H9 (cell line): ENCODE measurements at regions not wholly inside any gene's neighbourhood (a gene's known extent, or its start where the extent isn't known, plus 50 kb on each side); places are given as distances from the start of the nearest gene placed in this dataset.

Experiments
- DNase-seq: peaks from one replicate; pipeline ENCODE4 v3.0.0-alpha.2; 2017
- H2AFZ ChIP-seq: one replicate; pipeline ENCODE4 v1.6.1; 2013; ENCODE audit warnings: mild to moderate bottlenecking, low read length, control low read depth, moderate library complexity
- H2AK5ac ChIP-seq: 2 replicates; pipeline ENCODE4 v1.6.1; 2013; ENCODE audit warnings: low read length, control low read depth, mixed read lengths; ENCODE audit not compliant: insufficient read length
- H2BK120ac ChIP-seq: one replicate; pipeline ENCODE4 v1.6.1; 2013; ENCODE audit warnings: low read depth, mild to moderate bottlenecking, low read length, control low read depth, inconsistent platforms; ENCODE audit not compliant: poor library complexity, severe bottlenecking
- H2BK12ac ChIP-seq: 2 replicates; pipeline ENCODE4 v1.6.1; 2013; ENCODE audit warnings: low read length, control low read depth, mixed read lengths, low read depth; ENCODE audit not compliant: insufficient read length
- H2BK15ac ChIP-seq: 2 replicates; pipeline ENCODE4 v1.6.1; 2013; ENCODE audit warnings: low read depth, low read length, control low read depth
- H2BK20ac ChIP-seq: one replicate; pipeline ENCODE4 v1.6.1; 2013; ENCODE audit warnings: low read depth, mild to moderate bottlenecking, low read length, control low read depth, inconsistent platforms; ENCODE audit not compliant: poor library complexity, severe bottlenecking
- H2BK5ac ChIP-seq: 2 replicates; pipeline ENCODE4 v1.6.1; 2013; ENCODE audit warnings: low read length, control low read depth, mixed read lengths; ENCODE audit not compliant: insufficient read length
- H3K14ac ChIP-seq: 2 replicates; pipeline ENCODE4 v1.6.1; 2013; ENCODE audit warnings: low read length, control low read depth; ENCODE audit not compliant: insufficient read depth
- H3K18ac ChIP-seq: 2 replicates; pipeline ENCODE4 v1.6.1; 2013; ENCODE audit warnings: low read depth, mild to moderate bottlenecking, mixed read lengths, low read length, control low read depth; ENCODE audit not compliant: insufficient read length
- H3K23ac ChIP-seq: 2 replicates; pipeline ENCODE4 v1.6.1; 2013; ENCODE audit warnings: low read length, control low read depth, mixed read lengths, low read depth; ENCODE audit not compliant: insufficient read length
- H3K23me2 ChIP-seq: 2 replicates; pipeline ENCODE4 v1.6.1; 2013; ENCODE audit warnings: low read depth, mild to moderate bottlenecking, mixed read lengths, low read length, control low read depth; ENCODE audit not compliant: insufficient read length, poor library complexity, severe bottlenecking
- H3K27ac ChIP-seq: 2 replicates; pipeline ENCODE4 v1.5.1; 2013; ENCODE audit warnings: low read length, control low read depth, mixed read lengths, low read depth; ENCODE audit not compliant: insufficient read length
- H3K27me3 ChIP-seq: 2 replicates; pipeline ENCODE4 v1.6.1; 2013; ENCODE audit warnings: low read length, control low read depth, inconsistent platforms; ENCODE audit not compliant: insufficient read depth
- H3K4ac ChIP-seq: 2 replicates; pipeline ENCODE4 v1.6.1; 2013; ENCODE audit warnings: low read depth, mild to moderate bottlenecking, control low read depth, inconsistent platforms, low read length, moderate library complexity
- H3K4me1 ChIP-seq: 2 replicates; pipeline ENCODE4 v1.6.1; 2013; ENCODE audit warnings: low read length, control low read depth, inconsistent platforms; ENCODE audit not compliant: insufficient read depth
- H3K4me2 ChIP-seq: 2 replicates; pipeline ENCODE4 v1.6.1; 2013; ENCODE audit warnings: low read length, control low read depth, mixed read lengths; ENCODE audit not compliant: insufficient read length, insufficient read depth
- H3K56ac ChIP-seq: 2 replicates; pipeline ENCODE4 v1.6.1; 2013; ENCODE audit warnings: low read depth, mild to moderate bottlenecking, mixed read lengths, low read length, control low read depth; ENCODE audit not compliant: insufficient read length
- H3K79me1 ChIP-seq: 2 replicates; pipeline ENCODE4 v1.6.1; 2013; ENCODE audit warnings: low read depth, mild to moderate bottlenecking, moderate library complexity, low read length, control low read depth, inconsistent platforms; ENCODE audit not compliant: insufficient read depth, poor library complexity, severe bottlenecking
- H3K79me2 ChIP-seq: 2 replicates; pipeline ENCODE4 v1.6.1; 2013; ENCODE audit warnings: low read length, control low read depth, inconsistent platforms; ENCODE audit not compliant: insufficient read depth
- H3K9ac ChIP-seq: 2 replicates; pipeline ENCODE4 v1.6.1; 2013; ENCODE audit warnings: low read length, control low read depth, mixed read lengths; ENCODE audit not compliant: insufficient read length; ENCODE audit errors: extremely low read depth
- H3K9me3 ChIP-seq: one replicate; pipeline ENCODE4 v1.6.1; 2013; ENCODE audit warnings: low read depth, low read length, inconsistent platforms; ENCODE audit not compliant: control insufficient read depth
- H3T11ph ChIP-seq: one replicate; pipeline ENCODE4 v1.6.1; 2013; ENCODE audit warnings: mild to moderate bottlenecking, low read length, control low read depth, inconsistent platforms
- H4K20me1 ChIP-seq: one replicate; pipeline ENCODE4 v1.6.1; 2013; ENCODE audit not compliant: control insufficient read depth, insufficient read length, insufficient read depth
- H4K5ac ChIP-seq: 2 replicates; pipeline ENCODE4 v1.6.1; 2013; ENCODE audit warnings: low read depth, mild to moderate bottlenecking, mixed read lengths, low read length, control low read depth; ENCODE audit not compliant: insufficient read length
- H4K8ac ChIP-seq: replicated peaks from 2 replicates; pipeline ENCODE4 v1.6.1; 2013; ENCODE audit warnings: low read length, control low read depth, mixed read lengths, low read depth; ENCODE audit not compliant: insufficient read length
- H4K91ac ChIP-seq: 2 replicates; pipeline ENCODE4 v1.6.1; 2013; ENCODE audit warnings: low read depth, mild to moderate bottlenecking, moderate library complexity, mixed read lengths, low read length, control low read depth; ENCODE audit not compliant: insufficient read length
- H3K27ac Mint-ChIP-seq, 3 experiments: 2 replicates in 2 of 3; 3 replicates in 1 of 3; pipeline ENCODE4 v1.8.0; 2020 to 2021; ENCODE audit warnings: mixed read lengths in 3 of 3, mild to moderate bottlenecking in 1 of 3, moderate library complexity in 1 of 3
- H3K27me3 Mint-ChIP-seq: 2 replicates; pipeline ENCODE4 v1.8.0; 2021; ENCODE audit warnings: low read depth, mild to moderate bottlenecking, moderate library complexity, mixed read lengths
- H3K36me3 Mint-ChIP-seq, 3 experiments: 2 replicates in 2 of 3; 3 replicates in 1 of 3; pipeline ENCODE4 v1.8.0; 2020 to 2021; ENCODE audit warnings: low read depth in 3 of 3, mixed read lengths in 3 of 3; ENCODE audit not compliant: insufficient read depth in 1 of 3
- H3K4me1 Mint-ChIP-seq, 2 experiments: 2 replicates each; pipeline ENCODE4 v1.8.0; 2020; ENCODE audit warnings: mixed read lengths in 2 of 2
- H3K4me3 Mint-ChIP-seq, 2 experiments: 2 replicates in 1 of 2; 3 replicates in 1 of 2; pipeline ENCODE4 v1.8.0; 2020 to 2021; ENCODE audit warnings: mild to moderate bottlenecking in 2 of 2, mixed read lengths in 2 of 2, moderate library complexity in 1 of 2
- H3K9me3 Mint-ChIP-seq, 2 experiments: 2 replicates in 1 of 2; 3 replicates in 1 of 2; pipeline ENCODE4 v1.8.0; 2020; ENCODE audit warnings: mild to moderate bottlenecking in 2 of 2, mixed read lengths in 2 of 2, moderate library complexity in 1 of 2
- WGBS: extraction: QIAGEN DNeasy Blood & Tissue Kit; methylation state at CpG from one replicate; pipeline ENCODE4 v1.1.7; 2013; ENCODE audit warnings: missing lambda C conversion rate, low lambda C conversion rate, mixed read lengths; ENCODE audit not compliant: insufficient read length; ENCODE audit errors: extremely low coverage; 5-methylcytosine and 5-hydroxymethylcytosine counted together
- TF ChIP-seq, protein P1 (sequence below): fragments of 200-600 bp; sonication (generic); conservative IDR thresholded peaks from 3 replicates; pipeline ENCODE4 v1.8.0; 2021; ENCODE audit warnings: antibody characterized with exemption, mild to moderate bottlenecking

DNA sequence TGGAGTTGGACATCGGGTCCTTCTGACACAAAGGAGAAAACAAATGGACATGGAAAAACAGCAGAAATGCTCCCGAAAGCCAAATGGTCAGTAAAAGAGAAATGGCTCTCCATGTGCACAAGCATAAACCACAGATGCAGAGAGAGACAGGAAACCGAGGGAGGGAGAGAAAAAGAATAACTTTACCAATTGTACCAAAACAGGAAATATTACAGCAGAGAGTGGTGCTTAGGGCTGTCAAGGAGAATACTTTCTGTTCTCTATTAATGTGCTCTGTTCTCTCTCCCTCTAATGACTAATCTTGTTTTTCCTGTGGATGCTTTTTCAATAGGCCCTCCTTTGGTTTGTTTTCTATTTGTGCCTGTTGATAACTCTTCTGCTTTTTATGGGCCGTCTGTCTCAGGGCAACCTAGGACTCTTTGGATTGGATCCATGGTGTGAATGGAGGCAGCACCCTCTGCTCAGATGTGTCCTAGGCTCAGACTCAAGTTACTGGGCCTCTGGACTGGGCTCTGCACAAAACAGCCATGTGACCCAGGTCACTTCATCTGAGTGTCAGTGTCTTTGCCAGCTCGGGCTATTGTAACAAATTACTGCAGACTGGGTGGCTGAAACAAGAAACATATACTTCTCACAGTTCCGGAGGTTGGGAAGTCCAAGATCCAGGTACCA, 663.0 kb downstream of the NPHP4 start:
- H3T11ph ChIP-seq: no peak overlapping the region
- no peaks in the 10 kb centered on the region for H3K4me1 ChIP-seq
- WGBS: no CpG with 5 or more reads among the region's 6 CpGs
- Mint-ChIP-seq H3K27me3 (peaks cover 28% of the 10 kb centered on the region), H3K4me1 (no peaks in the 10 kb centered on the region), H3K9me3 (peaks cover 51 to 72% of the 10 kb centered on the region in 2 experiments), H3K4me3 (no peak overlapping the region), H3K36me3 (peaks cover 2 to 21% (median 2%) of the 10 kb centered on the region in 3 experiments; a peak in 4 of 7 replicates), H3K27ac (no peak overlapping the region)
- H2AK5ac ChIP-seq: no peak overlapping the region
- H3K56ac ChIP-seq: no peak overlapping the region
- H3K9ac ChIP-seq: no peak overlapping the region
- H4K5ac ChIP-seq: no peak overlapping the region
- H3K4ac ChIP-seq: no peak overlapping the region
- no peaks in the 10 kb centered on the region for H3K79me1 ChIP-seq
- no peak overlapping the region for H4K8ac ChIP-seq
- no peak overlapping the region for H4K91ac ChIP-seq
- no peak overlapping the region for H2AFZ ChIP-seq
- no peak overlapping the region for H2BK12ac ChIP-seq
- no peak overlapping the region for H3K18ac ChIP-seq
- H3K27me3 ChIP-seq: no peaks in the 10 kb centered on the region
- H3K79me2 ChIP-seq: no peaks in the 10 kb centered on the region
- H2BK20ac ChIP-seq: no peak overlapping the region
- H3K9me3 ChIP-seq: peaks cover 18% of the 10 kb centered on the region
- H2BK15ac ChIP-seq: no peak overlapping the region
- H2BK5ac ChIP-seq: no peak overlapping the region
- H3K14ac ChIP-seq: no peak overlapping the region
- H3K4me2 ChIP-seq: no peak overlapping the region
- no peak for DNase-seq
- H3K23me2 ChIP-seq: no peaks in the 10 kb centered on the region
- H3K23ac ChIP-seq: no peak overlapping the region
- TF ChIP-seq, protein P1, sequence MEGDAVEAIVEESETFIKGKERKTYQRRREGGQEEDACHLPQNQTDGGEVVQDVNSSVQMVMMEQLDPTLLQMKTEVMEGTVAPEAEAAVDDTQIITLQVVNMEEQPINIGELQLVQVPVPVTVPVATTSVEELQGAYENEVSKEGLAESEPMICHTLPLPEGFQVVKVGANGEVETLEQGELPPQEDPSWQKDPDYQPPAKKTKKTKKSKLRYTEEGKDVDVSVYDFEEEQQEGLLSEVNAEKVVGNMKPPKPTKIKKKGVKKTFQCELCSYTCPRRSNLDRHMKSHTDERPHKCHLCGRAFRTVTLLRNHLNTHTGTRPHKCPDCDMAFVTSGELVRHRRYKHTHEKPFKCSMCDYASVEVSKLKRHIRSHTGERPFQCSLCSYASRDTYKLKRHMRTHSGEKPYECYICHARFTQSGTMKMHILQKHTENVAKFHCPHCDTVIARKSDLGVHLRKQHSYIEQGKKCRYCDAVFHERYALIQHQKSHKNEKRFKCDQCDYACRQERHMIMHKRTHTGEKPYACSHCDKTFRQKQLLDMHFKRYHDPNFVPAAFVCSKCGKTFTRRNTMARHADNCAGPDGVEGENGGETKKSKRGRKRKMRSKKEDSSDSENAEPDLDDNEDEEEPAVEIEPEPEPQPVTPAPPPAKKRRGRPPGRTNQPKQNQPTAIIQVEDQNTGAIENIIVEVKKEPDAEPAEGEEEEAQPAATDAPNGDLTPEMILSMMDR: no peak
- H4K20me1 ChIP-seq: no peaks in the 10 kb centered on the region
- H3K27ac ChIP-seq: no peak overlapping the region
- no peak overlapping the region for H2BK120ac ChIP-seq
